Hepatocyte (in vitro differentiated cells): ENCODE measurements at regions not wholly inside any gene's neighbourhood (a gene's known extent, or its start where the extent isn't known, plus 50 kb on each side); places are given as distances from the start of the nearest gene placed in this dataset.

Experiments used
- DNase-seq: peaks from one replicate; pipeline ENCODE4 v3.0.0-alpha.2; 2016; ENCODE audit warnings: low spot score
- H2AFZ ChIP-seq: fragments of 200-600 bp; sonication (generic); 2 replicates; pipeline ENCODE4 v1.6.0; 2016; ENCODE audit warnings: antibody characterized with exemption, mild to moderate bottlenecking
- H3K27ac ChIP-seq: fragments of 200-600 bp; sonication (generic); 2 replicates; pipeline ENCODE4 v1.5.1; 2016; ENCODE audit warnings: mild to moderate bottlenecking
- H3K27me3 ChIP-seq: fragments of 200-600 bp; sonication (generic); 2 replicates; pipeline ENCODE4 v1.6.1; 2016
- H3K36me3 ChIP-seq: fragments of 200-600 bp; sonication (generic); replicated peaks from 2 replicates; pipeline ENCODE4 v1.5.1; 2016; ENCODE audit warnings: low read depth; ENCODE audit not compliant: insufficient read depth
- H3K4me1 ChIP-seq: fragments of 200-600 bp; sonication (generic); 2 replicates; pipeline ENCODE4 v1.5.1; 2016; ENCODE audit warnings: mild to moderate bottlenecking, moderate library complexity; ENCODE audit not compliant: insufficient read depth
- H3K4me2 ChIP-seq: fragments of 200-600 bp; sonication (generic); 2 replicates; pipeline ENCODE4 v1.6.0; 2016
- H3K4me3 ChIP-seq: fragments of 200-600 bp; sonication (generic); 2 replicates; pipeline ENCODE4 v1.5.1; 2016; ENCODE audit warnings: mild to moderate bottlenecking
- H3K79me2 ChIP-seq: fragments of 200-600 bp; sonication (generic); 2 replicates; pipeline ENCODE4 v1.6.0; 2017; ENCODE audit warnings: mild to moderate bottlenecking
- H3K9me2 ChIP-seq: fragments of 200-600 bp; sonication (generic); replicated peaks from 2 replicates; pipeline ENCODE4 v1.6.0; 2017; ENCODE audit warnings: mild to moderate bottlenecking; ENCODE audit not compliant: insufficient read depth
- H3K9me3 ChIP-seq: fragments of 200-600 bp; sonication (generic); 2 replicates; pipeline ENCODE4 v1.5.1; 2016; ENCODE audit warnings: low read depth, mild to moderate bottlenecking
- H4K20me1 ChIP-seq: fragments of 200-600 bp; sonication (generic); 2 replicates; pipeline ENCODE4 v1.6.0; 2016; ENCODE audit warnings: mild to moderate bottlenecking; ENCODE audit not compliant: insufficient read depth, poor library complexity, severe bottlenecking
- EZH2 ChIP-seq: fragments of 200-600 bp; sonication (generic); IDR thresholded peaks from 2 replicates; pipeline ENCODE4 v1.6.1; 2016; ENCODE audit warnings: antibody characterized with exemption, mild to moderate bottlenecking, borderline replicate concordance
- EZH2phosphoT487 ChIP-seq: fragments of 200-600 bp; sonication (generic); IDR thresholded peaks from one replicate; pipeline ENCODE4 v1.6.1; 2018; ENCODE audit warnings: antibody characterized with exemption, mild to moderate bottlenecking, low read depth, moderate library complexity; ENCODE audit not compliant: unreplicated experiment, severe bottlenecking
- WGBS: methylation state at CpG from one replicate; pipeline ENCODE4 v1.1.6; 2016; ENCODE audit warnings: low lambda C conversion rate; ENCODE audit errors: missing lambda C conversion rate; 5-methylcytosine and 5-hydroxymethylcytosine counted together
- TF ChIP-seq, protein P1 (sequence below): fragments of 200-600 bp; sonication (generic); IDR thresholded peaks from 2 replicates; pipeline ENCODE4 v1.5.1; 2016; ENCODE audit warnings: antibody characterized with exemption, mild to moderate bottlenecking; ENCODE audit not compliant: poor library complexity

DNA sequence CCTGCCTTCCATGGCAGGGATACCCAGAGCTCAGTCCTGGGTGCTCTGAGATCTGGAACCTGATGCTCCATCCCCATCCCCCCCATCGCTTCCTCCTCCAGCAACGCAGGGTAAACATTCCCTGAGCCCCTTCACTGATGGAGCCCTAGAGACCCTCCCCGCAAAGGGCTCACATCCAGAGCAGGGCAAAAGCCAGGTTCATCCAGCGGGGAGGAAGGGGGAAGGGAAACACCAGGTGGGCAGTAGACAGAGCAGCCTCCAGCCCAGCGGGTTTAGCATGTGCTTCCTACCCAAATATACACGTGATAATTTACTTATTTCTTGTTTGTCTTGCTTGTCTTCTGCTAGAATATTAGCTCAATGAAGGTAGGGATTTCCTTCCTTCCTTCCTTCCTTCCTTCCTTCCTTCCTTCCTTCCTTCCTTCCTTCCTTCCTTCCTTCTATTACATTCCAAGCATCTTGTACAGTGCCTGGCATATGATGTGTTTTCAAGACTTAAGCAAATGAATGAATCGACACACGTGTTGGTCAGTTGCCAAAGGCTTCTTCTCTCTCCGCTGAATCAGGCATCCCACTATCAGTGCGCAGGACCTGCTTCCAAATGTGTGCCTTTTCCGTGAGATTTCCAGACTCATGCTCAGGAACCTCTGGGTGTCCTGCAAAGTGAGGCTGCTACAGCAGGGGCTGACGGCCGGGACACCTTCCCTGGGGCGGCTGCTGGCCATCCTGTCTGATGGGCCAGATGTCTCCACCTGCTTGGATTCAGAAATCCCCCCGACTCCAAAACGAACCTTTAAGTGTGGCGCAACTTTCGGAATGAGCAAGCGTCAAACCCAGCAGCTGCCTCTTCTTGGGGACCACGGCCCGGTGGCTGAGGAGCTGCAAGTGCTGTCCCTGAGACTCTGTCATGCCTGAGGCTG is 955.1 kb downstream of the BRD1 start:
- H3K27ac ChIP-seq, result no peak overlapping the region
- no peaks in the 10 kb centered on the region for H3K79me2 ChIP-seq
- H3K9me2 ChIP-seq, result no peaks in the 10 kb centered on the region
- no peak overlapping the region for H3K4me3 ChIP-seq
- TF ChIP-seq, protein P1, sequence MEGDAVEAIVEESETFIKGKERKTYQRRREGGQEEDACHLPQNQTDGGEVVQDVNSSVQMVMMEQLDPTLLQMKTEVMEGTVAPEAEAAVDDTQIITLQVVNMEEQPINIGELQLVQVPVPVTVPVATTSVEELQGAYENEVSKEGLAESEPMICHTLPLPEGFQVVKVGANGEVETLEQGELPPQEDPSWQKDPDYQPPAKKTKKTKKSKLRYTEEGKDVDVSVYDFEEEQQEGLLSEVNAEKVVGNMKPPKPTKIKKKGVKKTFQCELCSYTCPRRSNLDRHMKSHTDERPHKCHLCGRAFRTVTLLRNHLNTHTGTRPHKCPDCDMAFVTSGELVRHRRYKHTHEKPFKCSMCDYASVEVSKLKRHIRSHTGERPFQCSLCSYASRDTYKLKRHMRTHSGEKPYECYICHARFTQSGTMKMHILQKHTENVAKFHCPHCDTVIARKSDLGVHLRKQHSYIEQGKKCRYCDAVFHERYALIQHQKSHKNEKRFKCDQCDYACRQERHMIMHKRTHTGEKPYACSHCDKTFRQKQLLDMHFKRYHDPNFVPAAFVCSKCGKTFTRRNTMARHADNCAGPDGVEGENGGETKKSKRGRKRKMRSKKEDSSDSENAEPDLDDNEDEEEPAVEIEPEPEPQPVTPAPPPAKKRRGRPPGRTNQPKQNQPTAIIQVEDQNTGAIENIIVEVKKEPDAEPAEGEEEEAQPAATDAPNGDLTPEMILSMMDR, result no peak
- TF ChIP-seq EZH2 (no peak), EZH2phosphoT487 (no peak)
- H3K4me1 ChIP-seq, result no peaks in the 10 kb centered on the region
- no peaks in the 10 kb centered on the region for H3K9me3 ChIP-seq
- no peak overlapping the region for H3K4me2 ChIP-seq
- no peaks in the 10 kb centered on the region for H3K27me3 ChIP-seq
- H3K36me3 ChIP-seq, result no peaks in the 10 kb centered on the region
- no peaks in the 10 kb centered on the region for H4K20me1 ChIP-seq
- DNase-seq, result no peak
- no peak overlapping the region for H2AFZ ChIP-seq
- 83% methylated on average over 21 of the region's 21 CpGs for WGBS

DNA sequence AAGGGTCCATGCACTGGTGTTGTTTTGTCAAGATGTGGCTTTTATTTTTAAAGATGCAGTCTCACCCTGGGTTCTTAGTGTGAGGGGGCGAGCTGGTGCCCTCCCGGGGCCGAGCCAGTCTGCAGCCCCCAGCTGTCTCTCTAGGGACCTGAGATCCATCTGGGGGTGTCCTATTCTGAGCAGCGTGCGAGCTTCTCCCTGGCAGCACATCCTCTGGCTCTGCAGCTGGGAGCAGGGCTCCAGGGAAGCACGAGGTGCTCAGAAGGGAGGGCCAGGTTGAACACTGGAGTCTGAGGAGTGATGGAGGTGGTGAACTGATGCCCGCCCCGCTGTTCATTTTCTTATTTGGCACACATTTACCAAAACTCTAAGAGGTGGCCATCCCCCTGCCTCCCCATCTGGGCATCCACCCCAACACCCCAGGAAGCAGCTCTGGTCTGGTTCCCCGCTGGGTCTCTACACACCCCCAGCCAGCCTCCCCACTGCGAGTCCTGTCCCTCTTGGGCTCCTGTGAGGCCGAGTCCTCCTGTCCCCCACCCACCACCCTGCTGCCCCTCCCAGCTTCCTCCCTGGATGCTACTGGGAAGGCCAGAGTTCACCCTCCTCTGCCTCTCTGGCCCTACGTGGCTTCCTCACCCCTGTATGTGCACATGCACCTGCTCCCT is 956.4 kb downstream of the BRD1 start:
- TF ChIP-seq, protein P1, result no peak
- TF ChIP-seq EZH2 (no peak), EZH2phosphoT487 (no peak)
- Histone ChIP-seq H3K4me1 (no peaks in the 10 kb centered on the region), H3K27ac (no peak overlapping the region), H4K20me1 (no peaks in the 10 kb centered on the region), H3K4me3 (no peak overlapping the region), H3K79me2 (no peaks in the 10 kb centered on the region), H3K36me3 (no peaks in the 10 kb centered on the region), H3K9me3 (no peaks in the 10 kb centered on the region), H3K9me2 (no peaks in the 10 kb centered on the region), H3K27me3 (no peaks in the 10 kb centered on the region), H3K4me2 (no peak overlapping the region), H2AFZ (no peak overlapping the region)
- WGBS, result 91% methylated on average over 12 of the region's 12 CpGs
- no peak for DNase-seq

DNA sequence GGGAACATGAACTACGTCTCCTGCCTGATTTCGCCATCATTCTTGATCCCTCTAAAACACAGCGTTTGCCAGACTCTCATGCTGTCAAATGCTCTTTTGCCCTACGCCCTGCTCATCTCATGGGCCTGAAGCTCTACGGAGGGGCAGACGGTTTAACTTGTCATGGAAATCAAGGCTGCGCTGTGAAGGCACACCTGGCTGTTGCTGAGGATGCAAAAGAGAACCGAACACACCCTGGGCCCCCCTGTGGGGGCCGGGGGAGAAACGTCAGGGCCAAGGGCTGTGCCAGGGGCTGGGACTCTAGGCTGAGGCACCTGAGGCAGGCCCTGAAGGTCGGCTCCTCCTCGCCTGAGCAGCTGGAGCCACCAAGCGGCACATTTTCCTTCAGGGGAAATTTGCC is 957.2 kb downstream of the BRD1 start:
- Histone ChIP-seq H3K4me1 (no peaks in the 10 kb centered on the region), H3K27me3 (no peaks in the 10 kb centered on the region), H3K9me2 (no peaks in the 10 kb centered on the region), H3K4me2 (no peak overlapping the region), H2AFZ (no peak overlapping the region), H3K27ac (no peak overlapping the region), H3K4me3 (no peak overlapping the region), H3K36me3 (no peaks in the 10 kb centered on the region), H4K20me1 (no peaks in the 10 kb centered on the region), H3K9me3 (no peaks in the 10 kb centered on the region), H3K79me2 (no peaks in the 10 kb centered on the region)
- 79% methylated on average over 13 of the region's 13 CpGs for WGBS
- no peak for DNase-seq
- no peak for TF ChIP-seq EZH2
- TF ChIP-seq EZH2phosphoT487, result no peak
- TF ChIP-seq, protein P1, result no peak
